BE2C (cell line): ENCODE measurements at regions not wholly inside any gene's neighbourhood (a gene's known extent, or its start where the extent isn't known, plus 50 kb on each side); places are given as distances from the start of the nearest gene placed in this dataset.

Experiments
- DNase-seq: peaks from one replicate; pipeline ENCODE4 v3.0.0-alpha.2; 2020
- H3K27me3 ChIP-seq: fragments of 250-450 bp; sonication (Bioruptor Pico); 2 replicates; pipeline ENCODE4 v1.5.1; 2020; ENCODE audit warnings: mild to moderate bottlenecking
- H3K36me3 ChIP-seq: fragments of 250-450 bp; sonication (Bioruptor Pico); 2 replicates; pipeline ENCODE4 v1.5.1; 2020; ENCODE audit warnings: mild to moderate bottlenecking
- H3K4me1 ChIP-seq: fragments of 250-450 bp; sonication (Bioruptor Pico); 2 replicates; pipeline ENCODE4 v1.5.1; 2020
- H3K4me3 ChIP-seq: 2 replicates; pipeline ENCODE4 v1.5.1; 2011; ENCODE audit warnings: low read depth, low read length
- H3K9me3 ChIP-seq: fragments of 250-450 bp; sonication (Bioruptor Pico); 2 replicates; pipeline ENCODE4 v1.5.1; 2020
- TF ChIP-seq, protein P1 (sequence below): IDR thresholded peaks from 2 replicates; pipeline ENCODE4 v1.5.1; 2012; ENCODE audit warnings: mild to moderate bottlenecking, low read depth, low read length

DNA sequence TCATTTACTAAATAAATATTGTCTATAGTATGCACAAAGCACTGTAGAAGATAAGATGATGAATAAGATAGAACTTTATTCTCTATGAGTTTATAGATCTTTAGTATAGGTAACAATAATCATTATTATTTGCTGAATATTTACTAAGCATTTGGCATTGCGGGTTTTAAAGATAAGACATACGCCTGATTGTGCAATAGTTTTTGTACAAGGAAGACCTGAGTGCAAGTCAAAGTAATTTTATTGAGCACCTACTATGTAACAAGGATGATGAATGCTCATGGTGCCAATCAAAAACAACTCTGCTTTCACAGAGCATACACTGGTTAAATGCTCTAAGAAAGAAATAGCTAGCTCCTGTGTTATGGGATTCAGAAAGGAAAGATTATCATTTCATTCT, 1461.7 kb upstream of the FLRT2 start:
- TF ChIP-seq, protein P1, sequence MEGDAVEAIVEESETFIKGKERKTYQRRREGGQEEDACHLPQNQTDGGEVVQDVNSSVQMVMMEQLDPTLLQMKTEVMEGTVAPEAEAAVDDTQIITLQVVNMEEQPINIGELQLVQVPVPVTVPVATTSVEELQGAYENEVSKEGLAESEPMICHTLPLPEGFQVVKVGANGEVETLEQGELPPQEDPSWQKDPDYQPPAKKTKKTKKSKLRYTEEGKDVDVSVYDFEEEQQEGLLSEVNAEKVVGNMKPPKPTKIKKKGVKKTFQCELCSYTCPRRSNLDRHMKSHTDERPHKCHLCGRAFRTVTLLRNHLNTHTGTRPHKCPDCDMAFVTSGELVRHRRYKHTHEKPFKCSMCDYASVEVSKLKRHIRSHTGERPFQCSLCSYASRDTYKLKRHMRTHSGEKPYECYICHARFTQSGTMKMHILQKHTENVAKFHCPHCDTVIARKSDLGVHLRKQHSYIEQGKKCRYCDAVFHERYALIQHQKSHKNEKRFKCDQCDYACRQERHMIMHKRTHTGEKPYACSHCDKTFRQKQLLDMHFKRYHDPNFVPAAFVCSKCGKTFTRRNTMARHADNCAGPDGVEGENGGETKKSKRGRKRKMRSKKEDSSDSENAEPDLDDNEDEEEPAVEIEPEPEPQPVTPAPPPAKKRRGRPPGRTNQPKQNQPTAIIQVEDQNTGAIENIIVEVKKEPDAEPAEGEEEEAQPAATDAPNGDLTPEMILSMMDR = no peak
- no peaks in the 10 kb centered on the region for H3K27me3 ChIP-seq
- H3K4me3 ChIP-seq = no peak overlapping the region
- no peaks in the 10 kb centered on the region for H3K4me1 ChIP-seq
- H3K36me3 ChIP-seq = no peaks in the 10 kb centered on the region
- H3K9me3 ChIP-seq = no peaks in the 10 kb centered on the region
- DNase-seq = no peak

DNA sequence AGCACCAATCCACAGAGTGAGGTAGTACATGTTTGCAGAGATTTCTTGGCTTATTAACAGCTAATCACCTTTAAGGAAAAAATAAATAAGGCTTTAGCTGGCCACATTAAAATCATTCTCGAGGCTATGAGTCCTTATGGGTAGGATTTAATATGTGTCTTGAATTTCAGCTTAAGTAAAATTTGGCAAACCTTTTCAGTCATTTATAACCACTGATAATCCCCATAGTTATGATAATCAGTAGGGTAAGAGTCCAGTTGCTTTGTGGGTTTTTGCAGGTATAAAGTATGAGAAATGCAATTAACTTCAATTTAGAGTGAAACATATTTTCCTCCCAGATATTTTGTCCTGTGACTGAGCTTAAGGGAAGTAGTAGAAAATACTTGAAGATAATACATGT, 1458.9 kb upstream of the FLRT2 start:
- TF ChIP-seq, protein P1 = no peak
- H3K4me1 ChIP-seq = no peaks in the 10 kb centered on the region
- no peaks in the 10 kb centered on the region for H3K36me3 ChIP-seq
- no peak overlapping the region for H3K4me3 ChIP-seq
- DNase-seq = no peak
- H3K9me3 ChIP-seq = no peaks in the 10 kb centered on the region
- H3K27me3 ChIP-seq = no peaks in the 10 kb centered on the region

DNA sequence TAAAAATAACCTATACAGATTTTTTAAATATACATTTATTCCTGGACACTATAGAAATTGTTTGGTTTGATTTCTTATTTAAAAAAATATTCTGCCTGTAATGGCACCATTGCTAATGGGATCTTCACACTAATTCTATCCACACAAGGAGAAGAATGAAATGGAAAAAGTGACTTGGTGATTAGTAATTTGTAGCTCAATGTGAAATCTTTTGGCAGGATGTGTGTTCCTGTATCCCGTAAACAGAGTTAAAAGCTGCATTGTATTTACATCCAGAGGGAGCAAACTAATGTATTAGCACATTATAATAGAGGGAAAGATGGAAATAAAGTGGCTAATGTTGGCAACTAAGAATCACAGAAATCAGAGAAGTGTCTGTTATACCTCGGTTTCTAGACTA, 1455.3 kb upstream of the FLRT2 start:
- H3K4me1 ChIP-seq = no peaks in the 10 kb centered on the region
- no peaks in the 10 kb centered on the region for H3K9me3 ChIP-seq
- H3K36me3 ChIP-seq = no peaks in the 10 kb centered on the region
- H3K4me3 ChIP-seq = no peak overlapping the region
- no peaks in the 10 kb centered on the region for H3K27me3 ChIP-seq
- TF ChIP-seq, protein P1 = no peak
- DNase-seq = no peak

DNA sequence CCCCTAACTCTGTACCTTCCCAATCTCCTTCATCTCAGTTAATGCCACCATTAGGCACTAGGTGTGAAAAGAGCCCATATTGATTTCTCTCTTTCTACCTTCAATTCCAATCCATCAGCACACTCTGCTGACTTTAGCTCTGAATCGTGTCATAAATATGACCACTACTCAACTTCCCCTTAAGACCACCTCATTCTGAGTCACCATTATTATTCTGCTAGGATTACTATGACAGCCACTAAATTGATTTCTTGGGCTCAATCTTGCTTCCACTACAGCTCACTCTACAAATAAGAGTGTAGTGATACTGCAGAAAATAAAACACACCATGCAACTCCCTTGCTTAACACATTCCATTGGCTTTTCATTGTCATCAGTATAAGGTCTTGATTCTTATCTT, 1449.0 kb upstream of the FLRT2 start:
- no peak overlapping the region for H3K4me3 ChIP-seq
- TF ChIP-seq, protein P1 = no peak
- H3K4me1 ChIP-seq = no peaks in the 10 kb centered on the region
- no peaks in the 10 kb centered on the region; the same call in none of the 2 replicates for H3K9me3 ChIP-seq
- DNase-seq = no peak
- no peaks in the 10 kb centered on the region for H3K27me3 ChIP-seq
- no peaks in the 10 kb centered on the region for H3K36me3 ChIP-seq

DNA sequence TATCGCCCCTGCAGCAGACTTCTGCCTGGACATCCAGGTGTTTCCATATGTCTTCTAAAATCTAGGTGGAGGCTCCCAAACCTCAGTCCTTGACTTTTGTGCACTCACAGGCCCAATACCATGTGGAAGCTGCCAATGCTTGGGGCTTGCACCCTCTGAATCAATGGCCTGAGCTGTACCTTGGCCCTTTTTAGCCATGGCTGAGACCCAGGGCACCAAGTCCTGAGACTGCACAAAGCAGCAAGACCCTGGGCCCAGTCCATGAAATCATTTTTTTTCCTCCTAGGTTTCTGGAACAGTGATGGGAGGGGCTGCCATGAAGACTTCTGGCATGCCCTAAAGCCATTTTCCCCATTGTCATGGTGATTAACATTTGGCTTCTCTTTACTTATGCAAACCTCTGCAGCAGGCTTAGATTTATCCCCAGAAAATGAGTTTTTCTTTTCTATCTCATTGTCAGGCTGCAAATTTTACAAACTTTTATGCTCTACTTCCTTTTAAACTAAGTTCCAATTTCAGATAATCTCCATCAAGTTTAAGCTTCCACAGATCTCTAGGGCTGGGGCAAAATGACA, 1445.8 kb upstream of the FLRT2 start:
- Histone ChIP-seq H3K27me3 (no peaks in the 10 kb centered on the region), H3K36me3 (no peaks in the 10 kb centered on the region), H3K9me3 (no peaks in the 10 kb centered on the region; the same call in none of the 2 replicates), H3K4me3 (no peak overlapping the region), H3K4me1 (no peaks in the 10 kb centered on the region)
- DNase-seq = no peak
- TF ChIP-seq, protein P1 = no peak

DNA sequence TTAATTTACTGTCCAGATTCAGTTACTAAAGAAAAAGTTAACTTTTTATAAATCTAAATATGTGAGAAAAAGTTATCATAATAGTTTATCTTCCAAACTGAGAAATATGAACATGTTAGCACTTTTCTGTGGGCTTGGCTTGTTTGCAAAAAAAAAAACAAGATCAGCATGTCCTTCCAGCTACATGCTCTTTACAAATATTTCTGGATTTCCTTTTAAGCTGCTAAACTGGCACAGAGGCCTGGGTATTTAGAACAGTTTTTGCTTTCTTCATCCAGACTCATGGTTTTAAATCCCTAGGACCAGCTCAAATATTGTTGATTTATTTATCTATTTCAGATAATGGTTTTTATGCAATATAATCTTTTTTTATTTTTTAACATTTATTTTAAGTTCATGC, 1444.5 kb upstream of the FLRT2 start:
- no peaks in the 10 kb centered on the region for H3K27me3 ChIP-seq
- H3K4me1 ChIP-seq = no peaks in the 10 kb centered on the region
- H3K9me3 ChIP-seq = no peaks in the 10 kb centered on the region; the same call in none of the 2 replicates
- no peak for DNase-seq
- TF ChIP-seq, protein P1 = no peak
- no peaks in the 10 kb centered on the region for H3K36me3 ChIP-seq
- no peak overlapping the region for H3K4me3 ChIP-seq
